GOT3 (cell line): ENCODE measurements at regions not wholly inside any gene's neighbourhood (a gene's known extent, or its start where the extent isn't known, plus 50 kb on each side); places are given as distances from the start of the nearest gene placed in this dataset.

Source experiments
- DNase-seq: peaks from one replicate; lab custom pipeline; 2025; ENCODE audit warnings: mixed read lengths; lab: John Stamatoyannopoulos, UW

GRCh38 chr2:41400088-41400665, 647.6 kb upstream of the PKDCC start:
- no peak for DNase-seq

GRCh38 chr2:41405441-41405840, 642.4 kb upstream of the PKDCC start:
- no peak for DNase-seq

- DNase-seq, result no peak
Observed at GRCh38 chr2:41409328-41409727, 638.5 kb upstream of the PKDCC start.

GRCh38 chr2:41410011-41410410, 637.8 kb upstream of the PKDCC start:
- DNase-seq, result no peak

GRCh38 chr2:41413813-41414485, 633.9 kb upstream of the PKDCC start:
- DNase-seq, result no peak

GRCh38 chr2:41414486-41415230, 633.2 kb upstream of the PKDCC start:
- DNase-seq, result no peak

- DNase-seq, result no peak
Observed at GRCh38 chr2:41417511-41417910, 630.3 kb upstream of the PKDCC start.

GRCh38 chr2:41420219-41420618, 627.6 kb upstream of the PKDCC start:
- no peak for DNase-seq

- no peak for DNase-seq
Observed at GRCh38 chr2:41420872-41421271, 626.9 kb upstream of the PKDCC start.

- no peak for DNase-seq
Observed at GRCh38 chr2:41431756-41432155, 616.1 kb upstream of the PKDCC start.

GRCh38 chr2:41432459-41432858, 615.4 kb upstream of the PKDCC start:
- DNase-seq, result no peak

GRCh38 chr2:41434991-41435390, 612.8 kb upstream of the PKDCC start:
- no peak for DNase-seq

GRCh38 chr2:41441958-41442357, 605.9 kb upstream of the PKDCC start:
- DNase-seq, result no peak

GRCh38 chr2:41445865-41446264, 602.0 kb upstream of the PKDCC start:
- DNase-seq, result no peak

GRCh38 chr2:41446266-41446665, 601.6 kb upstream of the PKDCC start:
- no peak for DNase-seq

GRCh38 chr2:41448221-41448620, 599.6 kb upstream of the PKDCC start:
- no peak for DNase-seq

GRCh38 chr2:41457026-41457425, 590.8 kb upstream of the PKDCC start:
- no peak for DNase-seq

- DNase-seq, result no peak
Observed at GRCh38 chr2:41460661-41461060, 587.2 kb upstream of the PKDCC start.

- no peak for DNase-seq
Observed at GRCh38 chr2:41464395-41464794, 583.4 kb upstream of the PKDCC start.

GRCh38 chr2:41475959-41476358, 571.9 kb upstream of the PKDCC start:
- no peak for DNase-seq

- DNase-seq, result no peak
Observed at GRCh38 chr2:41482659-41483058, 565.2 kb upstream of the PKDCC start.

- no peak for DNase-seq
Observed at GRCh38 chr2:41483226-41483625, 564.6 kb upstream of the PKDCC start.
